ENCODE measurements at regions not wholly inside any gene's neighbourhood (a gene's known extent, or its start where the extent isn't known, plus 50 kb on each side); places are given as distances from the start of the nearest gene placed in this dataset.

DNA sequence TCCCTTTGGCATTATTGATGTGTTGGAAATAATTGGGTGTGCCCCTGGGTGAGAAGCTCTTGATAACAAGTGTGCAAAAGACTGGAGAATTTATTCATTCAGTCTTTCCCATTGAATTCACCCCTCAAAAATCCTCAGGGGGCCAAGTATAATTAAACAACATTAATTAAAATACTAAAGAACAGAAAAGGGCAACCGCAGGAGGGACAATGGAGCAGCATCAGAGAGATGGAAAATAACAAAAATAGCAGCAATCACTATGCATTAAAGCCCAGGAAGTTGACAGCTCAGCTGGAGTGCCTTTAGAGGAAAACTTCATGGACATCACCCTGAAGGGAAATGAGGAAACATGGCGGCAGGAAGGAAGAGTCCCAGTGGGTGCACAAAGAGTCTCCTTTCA, 227.6 kb downstream of the MINAR1 start:
- no peaks in the 10 kb centered on the region for H3K4me1 ChIP-seq (ENCODE audit: control insufficient read depth, extremely low read depth, insufficient read depth, low read length)
- H3K36me3 ChIP-seq (ENCODE audit: control insufficient read depth, insufficient read depth, low read length) = no peaks in the 10 kb centered on the region
- no peak overlapping the region for H3K27ac ChIP-seq (ENCODE audit: insufficient read depth, low read length)
- H3K9ac ChIP-seq (ENCODE audit: insufficient read depth, low read length) = no peak overlapping the region
- no peak for TF ChIP-seq CTCF (conservative IDR thresholded peaks at IDR 0.05 in 1 of 2, IDR thresholded peaks at IDR 0.05 in 1 of 2; ENCODE audit: low read depth in 1 of 2, low read length in 2 of 2)
- no peak for TF ChIP-seq EZH2 (IDR thresholded peaks at IDR 0.05; ENCODE audit: low read length, missing control alignments)
- no peaks in the 10 kb centered on the region for H4K20me1 ChIP-seq (ENCODE audit: control insufficient read depth, extremely low read depth, insufficient read depth, low read length)
- H3K9me3 ChIP-seq (ENCODE audit: control insufficient read depth, insufficient read depth, low read depth, low read length) = no peaks in the 10 kb centered on the region
- DNase-seq (ENCODE audit: low read depth in 2 of 2) = no peak
- no peaks in the 10 kb centered on the region for H3K79me2 ChIP-seq (ENCODE audit: control insufficient read depth, insufficient read depth, low read length)
- H3K27me3 ChIP-seq (ENCODE audit: control insufficient read depth, insufficient read depth, low read length) = no peaks in the 10 kb centered on the region
- no peak overlapping the region for H3K4me3 ChIP-seq (replicated peaks in 1 of 4; ENCODE audit: control extremely low read depth in 1 of 4, insufficient read depth in 1 of 4, low read depth in 3 of 4, low read length in 4 of 4)
- H3K4me2 ChIP-seq (ENCODE audit: extremely low read depth, insufficient read depth, low read length) = no peak overlapping the region
- H2AFZ ChIP-seq (ENCODE audit: low read length) = no peak overlapping the region

- no peak overlapping the region for H3K27ac ChIP-seq (ENCODE audit: insufficient read depth, low read length)
- H3K4me2 ChIP-seq (ENCODE audit: extremely low read depth, insufficient read depth, low read length) = no peak overlapping the region
- no peak overlapping the region for H3K9ac ChIP-seq (ENCODE audit: insufficient read depth, low read length)
- no peak overlapping the region for H2AFZ ChIP-seq (ENCODE audit: low read length)
- no peaks in the 10 kb centered on the region for H3K79me2 ChIP-seq (ENCODE audit: control insufficient read depth, insufficient read depth, low read length)
- H3K9me3 ChIP-seq (ENCODE audit: control insufficient read depth, insufficient read depth, low read depth, low read length) = no peaks in the 10 kb centered on the region
- H3K36me3 ChIP-seq (ENCODE audit: control insufficient read depth, insufficient read depth, low read length) = no peaks in the 10 kb centered on the region
- no peak overlapping the region for H3K4me3 ChIP-seq (replicated peaks in 1 of 4; ENCODE audit: control extremely low read depth in 1 of 4, insufficient read depth in 1 of 4, low read depth in 3 of 4, low read length in 4 of 4)
- H3K27me3 ChIP-seq (ENCODE audit: control insufficient read depth, insufficient read depth, low read length) = no peaks in the 10 kb centered on the region
- no peak for DNase-seq (ENCODE audit: low read depth in 2 of 2)
- no peaks in the 10 kb centered on the region for H4K20me1 ChIP-seq (ENCODE audit: control insufficient read depth, extremely low read depth, insufficient read depth, low read length)
- TF ChIP-seq CTCF (conservative IDR thresholded peaks at IDR 0.05 in 1 of 2, IDR thresholded peaks at IDR 0.05 in 1 of 2; ENCODE audit: low read depth in 1 of 2, low read length in 2 of 2) = no peak
- TF ChIP-seq EZH2 (IDR thresholded peaks at IDR 0.05; ENCODE audit: low read length, missing control alignments) = no peak
- no peaks in the 10 kb centered on the region for H3K4me1 ChIP-seq (ENCODE audit: control insufficient read depth, extremely low read depth, insufficient read depth, low read length)
Observed at GRCh38 chr15:79661411-79661810, 229.3 kb downstream of the MINAR1 start.

DNA sequence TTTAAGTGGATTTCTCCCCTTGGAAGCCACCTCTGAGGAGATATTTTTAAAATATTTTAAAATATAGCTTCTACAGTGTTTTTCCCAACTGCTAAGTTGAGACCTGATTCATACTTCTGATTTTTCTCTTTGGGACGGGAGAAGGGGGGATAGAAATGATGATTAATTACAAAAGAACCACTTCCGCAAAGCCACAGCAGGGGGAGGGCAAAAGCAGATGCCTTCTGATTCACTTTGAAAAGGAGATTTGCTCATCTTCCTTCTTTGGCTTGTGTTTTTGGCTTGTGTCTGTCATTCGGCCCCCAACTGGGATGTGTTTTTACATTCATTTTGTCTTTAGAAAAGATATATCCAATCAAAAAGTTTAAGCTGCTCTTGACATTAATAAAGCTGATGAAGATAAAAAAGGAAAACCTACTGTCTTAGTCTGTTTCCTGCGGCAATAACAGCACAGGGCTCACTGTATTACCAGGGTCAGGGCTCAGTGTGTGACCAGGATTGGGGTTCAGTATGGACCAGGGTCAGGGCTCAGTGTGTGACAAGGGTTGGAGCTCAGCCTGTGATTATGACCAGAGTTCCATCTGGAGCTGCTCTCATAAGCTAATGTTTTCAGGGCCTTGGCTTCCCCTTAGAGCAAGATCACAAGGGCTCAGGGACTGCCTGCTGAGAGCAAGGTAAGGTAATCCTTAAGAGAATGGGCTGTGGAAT, 223.2 kb downstream of the MTHFS start:
- DNase-seq (ENCODE audit: low read depth in 2 of 2) = peak; percentile 13 to 76
- H3K27ac ChIP-seq (ENCODE audit: insufficient read depth, low read length) = no peak overlapping the region
- TF ChIP-seq EZH2 (IDR thresholded peaks at IDR 0.05; ENCODE audit: low read length, missing control alignments) (no peak), CTCF (conservative IDR thresholded peaks at IDR 0.05 in 1 of 2, IDR thresholded peaks at IDR 0.05 in 1 of 2; ENCODE audit: low read depth in 1 of 2, low read length in 2 of 2) (no peak)
- H3K4me3 ChIP-seq (replicated peaks in 1 of 4; ENCODE audit: control extremely low read depth in 1 of 4, insufficient read depth in 1 of 4, low read depth in 3 of 4, low read length in 4 of 4) = no peak overlapping the region
- peak overlapping the region; percentile 35 for H2AFZ ChIP-seq (ENCODE audit: low read length)
- H3K9ac ChIP-seq (ENCODE audit: insufficient read depth, low read length) = no peak overlapping the region
- H3K36me3 ChIP-seq (ENCODE audit: control insufficient read depth, insufficient read depth, low read length) = no peaks in the 10 kb centered on the region
- H4K20me1 ChIP-seq (ENCODE audit: control insufficient read depth, extremely low read depth, insufficient read depth, low read length) = no peaks in the 10 kb centered on the region
- H3K27me3 ChIP-seq (ENCODE audit: control insufficient read depth, insufficient read depth, low read length) = no peaks in the 10 kb centered on the region
- H3K79me2 ChIP-seq (ENCODE audit: control insufficient read depth, insufficient read depth, low read length) = no peaks in the 10 kb centered on the region
- no peak overlapping the region for H3K4me2 ChIP-seq (ENCODE audit: extremely low read depth, insufficient read depth, low read length)
- H3K9me3 ChIP-seq (ENCODE audit: control insufficient read depth, insufficient read depth, low read depth, low read length) = no peaks in the 10 kb centered on the region
- peaks cover 4% of the 10 kb centered on the region for H3K4me1 ChIP-seq (ENCODE audit: control insufficient read depth, extremely low read depth, insufficient read depth, low read length)
